Fibroblast of the aortic adventitia (primary cell): ENCODE measurements at regions not wholly inside any gene's neighbourhood (a gene's known extent, or its start where the extent isn't known, plus 50 kb on each side); places are given as distances from the start of the nearest gene placed in this dataset.

Source experiments
- DNase-seq: peaks from one replicate; pipeline ENCODE4 v3.0.0-alpha.2; 2010; ENCODE audit warnings: low read depth
- H3K4me3 ChIP-seq: 2 replicates; pipeline ENCODE4 v1.5.1; 2011; ENCODE audit warnings: low read depth, mild to moderate bottlenecking, control low read depth, low read length, moderate library complexity
- CTCF ChIP-seq: IDR thresholded peaks from 2 replicates; pipeline ENCODE4 v1.5.1; 2011; ENCODE audit warnings: mild to moderate bottlenecking, low read length, control low read depth, inconsistent platforms; ENCODE audit not compliant: insufficient read depth

- DNase-seq = peak; percentile 32
- no peak for TF ChIP-seq CTCF
- no peak overlapping the region for H3K4me3 ChIP-seq
Observed at GRCh38 chr1:185442050-185442449, 125.0 kb upstream of the IVNS1ABP start.

DNA sequence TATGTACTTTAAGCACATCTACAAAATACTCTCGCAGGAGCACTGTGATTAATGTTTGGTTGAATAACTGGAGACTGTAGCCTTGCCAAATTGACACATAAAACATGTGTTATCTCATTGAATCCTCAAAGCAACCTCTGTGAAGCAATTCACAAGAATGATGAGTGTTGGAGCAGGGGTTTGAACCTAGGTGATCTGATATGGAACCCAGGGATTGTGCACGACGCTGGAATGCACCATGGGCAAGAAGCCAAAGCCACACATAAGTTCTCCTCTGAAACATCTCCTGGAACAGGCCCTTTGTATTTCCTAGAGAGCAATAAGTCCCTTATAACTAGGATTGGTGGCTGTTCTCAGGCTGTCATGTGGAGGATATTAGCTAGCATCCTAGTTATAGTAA is 124.6 kb upstream of the IVNS1ABP start:
- no peak for TF ChIP-seq CTCF
- no peak overlapping the region for H3K4me3 ChIP-seq
- peak; percentile 76 for DNase-seq

DNA sequence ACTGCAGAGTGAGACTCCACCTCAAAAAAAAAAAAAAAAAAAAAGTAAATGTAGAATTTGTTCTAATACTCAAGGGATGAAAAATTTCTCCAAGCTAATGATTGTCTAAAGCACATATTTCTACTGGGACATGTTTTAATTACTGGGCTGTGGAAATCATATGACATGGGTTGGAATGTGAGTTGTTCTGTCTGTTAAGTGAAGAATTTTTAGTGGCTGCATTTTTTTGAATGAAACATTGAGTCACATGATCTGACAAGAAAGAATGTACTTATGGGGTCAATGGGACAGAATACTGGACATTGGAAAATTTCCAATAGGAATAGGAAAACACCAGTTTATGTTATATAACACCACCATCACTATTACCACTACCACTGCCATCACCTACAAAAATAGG is 123.8 kb upstream of the IVNS1ABP start:
- peak; percentile 39 for DNase-seq
- no peak overlapping the region for H3K4me3 ChIP-seq
- no peak for TF ChIP-seq CTCF

- DNase-seq = peak; percentile 71
- no peak overlapping the region for H3K4me3 ChIP-seq
- no peak for TF ChIP-seq CTCF
Observed at GRCh38 chr1:185439727-185440415, 122.8 kb upstream of the IVNS1ABP start.

DNA sequence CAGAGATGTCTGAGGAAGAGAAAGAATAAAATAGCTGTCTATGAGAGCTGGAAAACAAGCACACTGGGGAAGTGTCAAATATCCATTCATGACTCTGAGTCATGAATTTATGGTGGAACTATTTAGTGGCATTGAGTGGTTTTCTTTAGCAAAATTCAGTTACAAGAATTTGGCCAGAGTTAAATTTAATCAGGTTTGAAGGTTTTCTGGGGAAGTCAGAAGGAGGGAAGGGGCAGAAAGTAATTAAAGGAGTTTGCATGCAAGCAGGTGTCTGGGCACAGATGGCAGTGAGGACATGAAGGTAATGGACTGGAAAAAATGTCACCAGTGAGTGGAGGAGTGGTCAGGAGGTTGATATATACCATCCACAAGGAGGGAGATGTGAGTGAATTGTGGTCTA is 121.9 kb upstream of the IVNS1ABP start:
- no peak overlapping the region for H3K4me3 ChIP-seq
- DNase-seq = no peak
- TF ChIP-seq CTCF = no peak

- no peak for TF ChIP-seq CTCF
- DNase-seq = no peak
- no peak overlapping the region for H3K4me3 ChIP-seq
Observed at GRCh38 chr1:185435696-185436379, 118.8 kb upstream of the IVNS1ABP start.

- DNase-seq = no peak
- H3K4me3 ChIP-seq = no peak overlapping the region
- TF ChIP-seq CTCF = no peak
Observed at GRCh38 chr1:185434721-185435120, 117.7 kb upstream of the IVNS1ABP start.
